HG02571 (cell line): ENCODE measurements at regions not wholly inside any gene's neighbourhood (a gene's known extent, or its start where the extent isn't known, plus 50 kb on each side); places are given as distances from the start of the nearest gene placed in this dataset.

Experiments
- ATAC-seq: cut with Tn5 transposase; IDR thresholded peaks from one replicate; pipeline ENCODE4 v1.9.1; 2021; ENCODE audit warnings: mild to moderate bottlenecking, moderate library complexity; ENCODE audit not compliant: unreplicated experiment

DNA sequence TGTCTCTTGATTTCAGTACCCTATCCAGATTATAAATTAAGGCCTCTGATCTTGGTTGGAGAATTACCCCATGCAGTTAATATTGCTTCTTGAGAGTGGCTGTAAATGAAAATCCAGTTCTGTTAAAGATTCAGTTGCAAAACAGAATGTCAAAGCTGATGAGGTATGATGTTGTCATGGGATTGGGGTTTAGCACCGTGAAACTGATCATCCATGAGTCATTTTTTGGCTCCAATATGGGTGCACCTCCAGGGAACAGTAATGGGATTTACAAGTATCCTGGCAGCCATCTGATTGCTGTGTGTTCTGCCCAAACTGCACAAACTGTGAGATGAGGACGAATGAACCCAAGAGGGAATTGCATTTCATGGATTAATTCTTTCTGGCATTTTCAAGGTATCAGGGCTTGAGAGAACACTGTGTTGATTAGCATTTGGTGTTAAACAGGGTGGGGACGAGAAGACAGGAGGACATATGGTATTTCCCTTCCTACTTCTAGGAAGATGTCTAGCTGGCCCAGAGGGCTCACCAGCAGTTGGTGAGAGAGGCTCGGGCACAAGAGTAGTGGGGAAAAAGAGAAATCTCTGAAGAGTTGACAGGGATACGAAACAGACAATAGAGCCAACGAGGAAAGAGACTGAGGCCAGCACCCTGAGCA, 214.7 kb downstream of the GAS1 start:
- no peak for ATAC-seq

DNA sequence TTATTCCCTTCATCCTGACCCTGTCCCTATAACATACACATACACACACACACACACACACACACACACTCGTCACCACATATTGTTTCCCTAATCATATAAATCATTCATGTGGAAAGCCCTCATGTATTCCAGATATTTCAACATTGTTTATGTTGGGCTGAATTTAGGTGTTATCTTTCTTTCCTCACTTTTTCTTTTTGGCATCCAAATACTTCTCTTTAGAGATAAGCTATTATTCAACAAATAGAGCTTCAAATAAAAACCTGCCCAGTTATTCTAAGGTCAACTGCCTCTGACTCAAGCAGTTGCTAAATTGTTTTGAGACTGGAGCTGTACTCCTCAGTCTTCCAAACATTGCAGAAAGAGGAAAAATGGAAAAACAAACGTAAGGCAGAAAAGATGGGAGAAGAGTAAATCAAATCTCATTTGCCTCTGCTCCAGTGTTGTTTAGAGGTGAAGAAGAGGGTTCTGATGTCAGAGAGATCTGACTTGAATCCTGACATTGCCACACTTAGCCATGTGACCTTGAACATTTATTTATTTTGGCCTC, 215.7 kb downstream of the GAS1 start:
- no peak for ATAC-seq

DNA sequence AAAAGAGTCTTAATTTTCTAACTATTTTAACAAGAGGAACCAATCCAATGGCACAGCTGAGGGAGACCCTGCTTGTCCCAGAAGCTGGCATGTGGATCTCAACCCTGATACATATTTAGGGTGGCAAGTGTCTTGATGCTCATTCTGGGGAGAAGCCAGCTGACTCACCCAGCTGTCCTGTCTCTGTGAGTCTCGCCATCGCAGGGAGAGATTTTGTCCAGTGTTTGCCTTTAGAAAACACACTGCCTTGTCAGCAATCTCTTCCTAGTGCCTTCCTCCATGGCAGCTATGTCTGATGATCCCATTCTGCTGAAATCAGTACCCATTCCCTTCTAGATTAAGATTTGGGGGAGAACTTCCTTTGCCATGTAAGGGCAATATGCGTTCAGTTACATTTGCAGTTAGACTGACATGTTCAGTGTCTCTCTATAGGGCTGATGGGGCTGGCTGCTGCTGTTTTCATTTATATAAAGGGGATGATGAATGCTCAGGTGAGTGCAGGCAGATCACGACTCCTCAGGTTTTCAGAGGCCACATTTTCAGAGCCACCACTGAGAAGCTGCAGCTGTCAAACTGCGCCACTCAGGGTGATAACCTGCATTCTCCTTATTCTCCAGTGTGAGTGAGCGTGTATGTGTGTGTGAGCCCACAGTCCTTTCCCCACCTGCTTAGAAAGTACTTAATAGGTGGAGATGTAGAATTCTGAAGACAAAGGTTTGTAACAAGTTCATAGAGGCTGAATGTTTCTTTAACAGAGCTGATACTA, 217.0 kb downstream of the GAS1 start:
- no peak for ATAC-seq

DNA sequence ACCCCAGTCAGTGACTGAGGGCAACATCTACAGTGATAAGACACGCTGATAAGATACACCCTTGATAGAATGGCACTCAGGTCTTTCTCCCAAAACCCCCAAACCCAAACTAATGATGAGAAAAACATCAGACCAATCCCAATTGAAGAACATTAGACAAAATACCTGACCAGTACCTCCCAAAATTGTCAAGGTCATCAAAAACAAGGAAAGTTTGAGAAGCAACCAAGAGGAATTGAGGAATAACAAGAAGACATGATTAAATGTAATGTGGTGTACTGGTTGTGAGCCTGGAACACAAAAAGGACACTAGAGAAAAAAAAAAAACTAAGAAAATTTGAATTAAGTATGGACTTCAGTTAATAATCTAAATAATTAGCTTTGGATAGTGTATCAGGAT, 222.8 kb downstream of the GAS1 start:
- no peak for ATAC-seq

- no peak for ATAC-seq
Measured at GRCh38 chr9:86723346-86723745, 224.0 kb downstream of the GAS1 start.

GRCh38 chr9:86722706-86723075, 224.6 kb downstream of the GAS1 start:
- no peak for ATAC-seq

DNA sequence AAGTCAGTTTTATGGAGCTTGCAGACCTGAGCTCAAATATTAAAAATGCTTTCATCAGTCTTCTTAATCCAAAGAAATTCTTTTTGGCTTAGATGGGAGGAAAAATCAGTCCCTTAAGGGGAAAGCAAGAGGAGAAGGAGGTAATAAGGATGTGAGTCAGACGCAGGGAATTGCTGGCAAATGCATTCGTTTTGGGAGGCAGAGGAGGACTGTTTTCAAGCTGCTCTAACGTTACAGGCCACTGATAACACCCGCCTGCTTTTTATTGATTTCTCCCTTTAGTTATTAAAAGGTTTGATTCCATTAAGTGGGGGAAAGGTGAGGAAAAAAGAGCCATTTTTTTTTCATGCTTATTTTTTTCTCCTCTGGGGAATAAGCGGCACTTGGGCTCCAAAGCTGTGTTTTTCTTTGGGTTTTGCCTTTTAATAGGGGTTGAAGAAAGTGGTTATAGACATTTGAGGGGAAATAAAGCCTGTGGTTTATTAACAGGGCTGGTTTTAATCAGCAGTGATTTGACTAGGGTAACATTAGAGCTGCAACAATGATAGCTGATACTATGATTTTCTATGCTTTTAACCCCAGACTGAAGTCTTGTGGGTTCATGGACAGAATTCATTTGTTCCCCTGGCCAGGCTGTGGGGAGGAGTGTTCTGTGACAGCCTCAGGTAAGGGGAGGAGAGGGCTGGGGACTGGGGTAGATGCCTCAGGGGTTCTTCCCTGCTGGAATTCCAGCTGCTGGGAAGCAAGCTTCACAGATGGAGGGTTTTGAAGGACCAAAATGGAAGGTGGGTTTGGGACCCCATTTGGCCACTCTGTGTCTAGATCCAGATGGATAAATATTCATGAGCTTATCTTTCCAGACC, 225.2 kb downstream of the GAS1 start:
- no peak for ATAC-seq

GRCh38 chr9:86721226-86721781, 226.0 kb downstream of the GAS1 start:
- no peak for ATAC-seq

GRCh38 chr9:86720639-86721225, 226.6 kb downstream of the GAS1 start:
- ATAC-seq: no peak

- no peak for ATAC-seq
Measured at GRCh38 chr9:86718388-86719049, 228.8 kb downstream of the GAS1 start.

DNA sequence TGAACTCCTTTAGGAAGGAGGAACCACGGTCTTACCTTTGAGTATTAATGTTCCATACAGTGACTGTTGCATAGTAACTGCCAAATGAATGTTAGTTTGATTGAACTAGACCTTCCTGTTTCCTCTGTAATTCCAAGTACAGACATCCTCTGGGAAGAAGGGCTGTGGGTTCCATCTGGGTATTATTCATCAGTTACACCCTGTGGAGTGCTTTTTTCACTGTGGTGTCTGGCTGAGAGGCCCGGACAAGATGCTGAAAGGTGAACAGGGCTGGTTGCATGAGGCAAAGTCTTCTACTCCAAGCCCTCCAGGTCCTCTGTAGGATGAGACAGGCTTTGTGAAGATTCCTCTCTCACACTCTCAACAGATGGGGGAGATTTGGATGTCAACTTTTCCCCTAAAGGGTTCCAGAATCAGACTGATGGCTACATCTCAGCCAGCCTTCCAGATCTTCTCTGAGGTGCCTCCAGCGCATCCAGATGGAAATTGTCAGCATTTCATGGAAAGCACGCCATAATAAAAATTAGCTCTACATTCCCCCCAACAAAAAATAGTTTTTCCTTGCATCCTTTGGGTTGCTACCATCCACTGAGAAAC, 230.9 kb downstream of the GAS1 start:
- no peak for ATAC-seq

GRCh38 chr9:86714999-86715398, 232.3 kb downstream of the GAS1 start:
- no peak for ATAC-seq

DNA sequence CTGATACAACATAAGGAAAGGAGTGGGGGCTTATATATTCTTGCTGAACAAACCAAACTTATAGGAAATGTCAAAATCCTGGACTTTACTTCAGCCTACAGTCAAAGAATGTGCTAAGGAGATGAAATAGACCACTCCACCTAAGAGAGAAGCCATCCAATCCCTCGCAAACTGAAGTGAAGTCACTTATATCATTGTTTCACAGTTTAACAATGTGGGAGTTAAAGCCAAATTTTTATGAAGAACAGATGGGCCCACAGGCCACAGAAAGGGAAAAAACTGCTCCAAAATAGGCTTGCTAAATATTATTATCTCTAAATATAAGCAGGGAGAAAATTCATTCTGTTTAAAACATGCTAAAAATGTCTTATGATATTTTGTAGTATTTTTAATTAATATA, 233.3 kb downstream of the GAS1 start:
- ATAC-seq: no peak

DNA sequence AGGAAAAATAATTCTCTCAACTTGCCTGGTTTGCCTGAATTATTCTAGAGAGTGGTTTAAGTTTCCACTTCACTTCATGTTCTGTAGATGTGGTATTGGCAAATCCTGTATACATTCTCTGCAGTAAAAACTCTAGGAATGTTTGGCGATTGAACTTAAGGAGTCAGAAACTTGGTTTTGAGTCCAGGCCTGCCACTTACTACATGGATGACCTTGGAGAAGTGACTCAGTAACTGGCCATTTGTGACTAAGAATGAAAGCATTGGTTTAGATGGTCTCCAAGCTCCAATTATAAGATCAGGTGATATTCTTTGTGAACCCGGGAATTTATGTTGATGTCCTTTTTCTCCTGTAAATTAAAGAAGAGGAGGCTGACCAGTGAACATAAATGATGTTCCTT, 233.8 kb downstream of the GAS1 start:
- ATAC-seq: no peak

- ATAC-seq: no peak
Measured at GRCh38 chr9:86708918-86709835, 238.1 kb downstream of the GAS1 start.

- no peak for ATAC-seq
Measured at GRCh38 chr9:86707932-86708510, 239.3 kb downstream of the GAS1 start.

DNA sequence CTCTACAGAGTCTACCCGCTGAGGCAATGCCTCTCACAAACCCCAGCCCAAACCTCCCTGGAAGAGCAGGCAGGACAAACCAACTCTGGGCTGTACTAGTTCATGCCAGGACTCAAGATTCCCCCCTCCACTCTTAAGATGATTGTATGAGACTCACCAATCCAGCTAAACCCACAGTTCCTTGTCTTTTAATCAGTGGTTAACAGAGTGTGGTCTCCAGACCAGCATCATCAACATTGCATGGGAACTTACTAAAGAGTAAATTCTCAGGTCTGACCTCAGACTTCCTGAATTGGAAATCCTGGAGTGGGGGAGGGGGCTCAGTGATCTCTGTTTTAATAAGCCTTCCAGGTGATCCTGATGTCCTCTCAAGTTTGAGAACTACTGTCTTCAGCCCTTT, 240.9 kb downstream of the GAS1 start:
- no peak for ATAC-seq

GRCh38 chr9:86705490-86705889, 241.8 kb downstream of the GAS1 start:
- ATAC-seq: no peak
